KMS-11 (cell line): ENCODE measurements at regions not wholly inside any gene's neighbourhood (a gene's known extent, or its start where the extent isn't known, plus 50 kb on each side); places are given as distances from the start of the nearest gene placed in this dataset.
A peak's percentile ranks its signal among the peaks of the same experiment; 100 is the strongest.

Experiments used
- H2AFZ ChIP-seq: fragments of 200-600 bp; sonication (generic); 2 replicates; pipeline ENCODE4 v1.6.1; 2016; ENCODE audit warnings: antibody characterized with exemption, mixed run types, low read depth
- H3K27ac ChIP-seq: fragments of 200-600 bp; sonication (generic); 2 replicates; pipeline ENCODE4 v1.6.1; 2016; ENCODE audit warnings: mild to moderate bottlenecking, mixed run types
- H3K27me3 ChIP-seq: fragments of 200-600 bp; sonication (generic); 2 replicates; pipeline ENCODE4 v1.6.1; 2017; ENCODE audit warnings: mild to moderate bottlenecking, low read depth, mixed run types, moderate library complexity; ENCODE audit not compliant: insufficient read depth
- H3K36me3 ChIP-seq: fragments of 200-600 bp; sonication (generic); 2 replicates; pipeline ENCODE4 v1.6.1; 2017; ENCODE audit warnings: mild to moderate bottlenecking, mixed run types; ENCODE audit not compliant: insufficient read depth
- H3K4me1 ChIP-seq: fragments of 200-600 bp; sonication (generic); 2 replicates; pipeline ENCODE4 v1.6.1; 2016; ENCODE audit warnings: mild to moderate bottlenecking, low read depth, mixed run types; ENCODE audit not compliant: poor library complexity, severe bottlenecking
- H3K4me2 ChIP-seq: fragments of 200-600 bp; sonication (generic); 2 replicates; pipeline ENCODE4 v1.7.0; 2016; ENCODE audit warnings: mild to moderate bottlenecking, mixed run types
- H3K4me3 ChIP-seq: fragments of 200-600 bp; sonication (generic); IDR thresholded peaks from 2 replicates; pipeline ENCODE4 v1.6.1; 2017; ENCODE audit warnings: low read depth, low read length, mixed read lengths; ENCODE audit not compliant: insufficient read depth
- H3K79me2 ChIP-seq: fragments of 200-600 bp; sonication (generic); 2 replicates; pipeline ENCODE4 v1.6.1; 2016; ENCODE audit warnings: low read depth, mixed run types; ENCODE audit not compliant: insufficient read depth
- H3K9ac ChIP-seq: fragments of 200-600 bp; sonication (generic); 2 replicates; pipeline ENCODE4 v1.6.1; 2016; ENCODE audit warnings: mild to moderate bottlenecking, mixed run types
- H4K20me1 ChIP-seq: fragments of 200-600 bp; sonication (generic); 2 replicates; pipeline ENCODE4 v1.6.1; 2016; ENCODE audit warnings: mild to moderate bottlenecking, mixed run types; ENCODE audit not compliant: insufficient read depth
- TF ChIP-seq, protein P1 (sequence below): fragments of 200-600 bp; sonication (generic); conservative IDR thresholded peaks from 2 replicates; pipeline ENCODE4 v1.6.1; 2017; ENCODE audit warnings: low read depth, mild to moderate bottlenecking, antibody characterized with exemption, low read length, moderate library complexity, mixed read lengths

DNA sequence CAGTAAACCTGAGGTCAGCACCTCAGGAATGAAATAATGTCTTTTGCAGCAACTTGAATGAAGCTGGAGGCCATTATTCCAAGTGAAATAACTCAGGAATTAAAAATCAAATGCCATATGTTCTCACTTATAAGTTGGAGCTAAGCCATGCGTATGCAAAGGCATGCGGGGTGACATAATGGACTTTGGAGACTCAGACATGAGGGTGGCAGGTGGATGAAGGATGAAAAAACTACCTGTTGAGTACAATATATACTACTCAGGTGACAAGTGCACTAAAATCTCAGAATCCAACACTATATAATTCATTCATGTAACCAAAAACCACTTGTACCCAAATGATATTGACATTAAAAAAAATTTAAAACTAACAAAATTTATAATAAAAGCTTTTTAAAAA is 1416.9 kb downstream of the UQCRFS1 start:
- no peaks in the 10 kb centered on the region for H3K36me3 ChIP-seq
- TF ChIP-seq, protein P1, sequence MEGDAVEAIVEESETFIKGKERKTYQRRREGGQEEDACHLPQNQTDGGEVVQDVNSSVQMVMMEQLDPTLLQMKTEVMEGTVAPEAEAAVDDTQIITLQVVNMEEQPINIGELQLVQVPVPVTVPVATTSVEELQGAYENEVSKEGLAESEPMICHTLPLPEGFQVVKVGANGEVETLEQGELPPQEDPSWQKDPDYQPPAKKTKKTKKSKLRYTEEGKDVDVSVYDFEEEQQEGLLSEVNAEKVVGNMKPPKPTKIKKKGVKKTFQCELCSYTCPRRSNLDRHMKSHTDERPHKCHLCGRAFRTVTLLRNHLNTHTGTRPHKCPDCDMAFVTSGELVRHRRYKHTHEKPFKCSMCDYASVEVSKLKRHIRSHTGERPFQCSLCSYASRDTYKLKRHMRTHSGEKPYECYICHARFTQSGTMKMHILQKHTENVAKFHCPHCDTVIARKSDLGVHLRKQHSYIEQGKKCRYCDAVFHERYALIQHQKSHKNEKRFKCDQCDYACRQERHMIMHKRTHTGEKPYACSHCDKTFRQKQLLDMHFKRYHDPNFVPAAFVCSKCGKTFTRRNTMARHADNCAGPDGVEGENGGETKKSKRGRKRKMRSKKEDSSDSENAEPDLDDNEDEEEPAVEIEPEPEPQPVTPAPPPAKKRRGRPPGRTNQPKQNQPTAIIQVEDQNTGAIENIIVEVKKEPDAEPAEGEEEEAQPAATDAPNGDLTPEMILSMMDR = no peak
- H3K4me2 ChIP-seq = no peak overlapping the region
- no peak overlapping the region for H2AFZ ChIP-seq
- peaks cover 40% of the 10 kb centered on the region for H3K79me2 ChIP-seq
- H3K4me1 ChIP-seq = peaks cover 9% of the 10 kb centered on the region
- no peak overlapping the region for H3K27ac ChIP-seq
- no peaks in the 10 kb centered on the region for H3K27me3 ChIP-seq
- H3K4me3 ChIP-seq = no peak overlapping the region
- H4K20me1 ChIP-seq = no peaks in the 10 kb centered on the region; the same call in 1 of the 2 replicates
- no peak overlapping the region for H3K9ac ChIP-seq

DNA sequence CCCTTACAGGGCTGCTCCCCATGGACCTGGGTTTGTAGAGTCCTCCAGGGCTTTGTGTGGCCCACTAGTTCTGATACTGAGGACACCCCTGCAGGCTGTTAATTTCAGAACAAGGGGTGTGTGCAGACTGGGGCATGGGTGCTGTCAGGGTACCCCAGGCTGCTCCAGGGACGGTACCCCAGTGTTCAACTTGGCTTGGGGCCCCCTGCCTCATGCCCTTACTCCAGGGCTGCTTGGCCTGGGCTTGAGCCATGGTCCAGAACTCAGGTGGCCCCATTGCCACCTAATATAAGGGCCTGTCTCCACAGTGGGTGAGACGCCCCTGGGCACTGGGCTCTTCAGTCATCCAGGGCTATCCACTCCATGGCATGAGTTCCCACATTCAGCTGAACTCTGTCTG is 1417.6 kb downstream of the UQCRFS1 start:
- peaks cover 13% of the 10 kb centered on the region for H3K4me1 ChIP-seq
- H3K9ac ChIP-seq = no peak overlapping the region
- TF ChIP-seq, protein P1 = no peak
- H3K4me2 ChIP-seq = peak overlapping the region; percentile 64; the same call in 1 of the 2 replicates
- H4K20me1 ChIP-seq = no peaks in the 10 kb centered on the region; the same call in 1 of the 2 replicates
- no peaks in the 10 kb centered on the region for H3K27me3 ChIP-seq
- H3K27ac ChIP-seq = no peak overlapping the region
- H3K4me3 ChIP-seq = no peak overlapping the region
- no peak overlapping the region for H2AFZ ChIP-seq
- H3K36me3 ChIP-seq = no peaks in the 10 kb centered on the region
- peaks cover 45% of the 10 kb centered on the region for H3K79me2 ChIP-seq

DNA sequence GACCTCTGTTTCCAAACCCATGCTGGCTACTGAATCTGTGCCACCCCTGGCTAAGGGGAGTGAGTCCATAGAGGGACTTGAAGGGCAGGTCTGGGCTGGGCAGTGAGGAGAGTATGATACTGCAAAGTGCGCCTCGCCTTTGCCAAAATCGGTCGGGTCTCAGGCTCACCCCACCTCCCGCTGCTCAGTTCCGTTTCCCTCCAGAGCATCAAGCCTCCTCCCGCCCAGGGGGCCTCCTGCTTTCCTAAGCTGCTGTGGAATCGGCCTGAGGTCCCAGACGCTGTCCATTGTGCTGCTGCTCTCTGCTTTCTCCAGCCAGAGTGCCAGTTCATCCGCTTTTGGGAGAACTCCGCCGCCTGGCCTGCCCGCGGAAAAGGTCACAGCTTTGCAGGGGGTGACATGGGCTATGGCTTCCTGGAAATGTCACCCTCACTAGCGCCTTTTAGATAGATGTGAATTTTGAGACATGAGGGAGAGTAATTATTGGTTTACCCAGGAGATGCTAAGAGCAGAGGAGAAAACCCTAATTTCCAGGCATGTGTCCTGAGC is 1418.4 kb downstream of the UQCRFS1 start:
- Histone ChIP-seq H3K36me3 (no peaks in the 10 kb centered on the region), H4K20me1 (no peaks in the 10 kb centered on the region; the same call in 1 of the 2 replicates), H3K9ac (peak overlapping the region; percentile 93; the same call in 1 of the 2 replicates), H3K79me2 (peaks cover 45% of the 10 kb centered on the region), H3K4me3 (no peak overlapping the region), H3K27me3 (no peaks in the 10 kb centered on the region), H2AFZ (peak overlapping the region; percentile 97; the same call in 1 of the 2 replicates), H3K4me2 (peak overlapping the region; percentile 64), H3K4me1 (peaks cover 13% of the 10 kb centered on the region), H3K27ac (peak overlapping the region; percentile 96; the same call in 1 of the 2 replicates)
- TF ChIP-seq, protein P1 = no peak

DNA sequence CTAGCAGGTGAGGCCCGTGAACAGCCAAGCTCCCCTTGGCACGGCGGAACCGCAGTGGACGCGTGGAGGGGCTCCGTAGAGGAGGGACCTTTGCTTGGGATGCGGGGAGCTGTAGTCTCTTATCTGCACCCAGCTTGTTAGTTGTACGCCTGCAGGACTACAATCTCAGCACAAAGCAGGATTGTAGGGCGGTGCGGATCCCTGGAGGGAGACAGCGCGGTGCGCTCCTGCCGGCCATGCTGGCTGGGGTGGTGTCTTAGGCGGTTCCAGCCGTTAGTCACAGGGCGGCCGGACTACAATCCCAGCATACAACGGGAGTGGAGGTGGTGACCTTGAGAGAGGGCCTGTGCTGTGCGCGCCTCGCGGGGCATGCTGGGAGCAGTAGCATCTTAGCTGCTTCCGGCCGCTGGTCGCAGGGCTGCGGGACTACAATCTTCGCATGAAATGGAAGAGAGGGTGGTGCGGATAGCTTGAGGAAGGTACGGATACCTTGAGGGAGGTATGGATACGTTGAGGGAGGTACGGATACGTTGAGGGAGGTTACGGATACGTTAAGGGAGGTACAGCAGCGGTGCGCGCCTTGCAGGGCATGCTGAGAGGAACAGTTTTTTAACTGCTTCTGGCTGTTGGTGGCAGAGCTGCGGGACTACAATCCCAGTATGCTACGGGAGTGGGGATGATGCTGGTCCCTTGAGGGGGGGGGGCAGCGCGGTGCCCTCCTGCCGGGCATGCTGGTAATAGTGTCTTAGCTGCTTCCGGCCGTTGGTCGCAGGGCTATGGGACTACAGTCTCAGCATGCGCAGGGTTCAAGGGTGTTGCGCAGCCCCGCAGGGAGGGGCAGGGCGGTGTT is 1419.1 kb downstream of the UQCRFS1 start:
- no peaks in the 10 kb centered on the region for H3K36me3 ChIP-seq
- no peaks in the 10 kb centered on the region; the same call in 1 of the 2 replicates for H4K20me1 ChIP-seq
- H3K4me2 ChIP-seq = peak overlapping the region; percentile 90
- no peak overlapping the region for H3K4me3 ChIP-seq
- TF ChIP-seq, protein P1 = 0 out of 2 replicates have a peak, but pooled peaks have one; percentile 23
- H3K27me3 ChIP-seq = no peaks in the 10 kb centered on the region
- peak overlapping the region; percentile 93 for H3K9ac ChIP-seq
- peak overlapping the region; percentile 96 for H3K27ac ChIP-seq
- H2AFZ ChIP-seq = peak overlapping the region; percentile 97
- H3K4me1 ChIP-seq = peaks cover 13% of the 10 kb centered on the region
- peaks cover 45% of the 10 kb centered on the region for H3K79me2 ChIP-seq
